ENCODE measurements at regions not wholly inside any gene's neighbourhood (a gene's known extent, or its start where the extent isn't known, plus 50 kb on each side); places are given as distances from the start of the nearest gene placed in this dataset.

- TF ChIP-seq CTCF (conservative IDR thresholded peaks at IDR 0.05; ENCODE audit: low read depth, low read length), result no peak
- no peak for TF ChIP-seq RCOR1 (IDR thresholded peaks at IDR 0.05; ENCODE audit: insufficient replicate concordance, low read length)
- TF ChIP-seq POLR2A (IDR thresholded peaks at IDR 0.05; ENCODE audit: low read depth, low read length), result no peak
- no peak for TF ChIP-seq MAZ (IDR thresholded peaks at IDR 0.05; ENCODE audit: borderline replicate concordance, low read depth, low read length)
- TF ChIP-seq RAD21 (IDR thresholded peaks at IDR 0.05; ENCODE audit: low read length), result no peak
- no peak for TF ChIP-seq MAFK (IDR thresholded peaks at IDR 0.05; ENCODE audit: low read depth, low read length)
- no peak for TF ChIP-seq NFE2L2 (IDR thresholded peaks at IDR 0.05; ENCODE audit: low read depth, low read length)
- no peak for TF ChIP-seq ELK1 (IDR thresholded peaks at IDR 0.05; ENCODE audit: borderline replicate concordance, low read depth, low read length)
- no peak for TF ChIP-seq CEBPB (IDR thresholded peaks at IDR 0.05; ENCODE audit: low read depth, low read length)
- TF ChIP-seq MXI1 (IDR thresholded peaks at IDR 0.05; ENCODE audit: borderline replicate concordance, low read depth, low read length), result no peak
- TF ChIP-seq USF2 (IDR thresholded peaks at IDR 0.05; ENCODE audit: low read depth, low read length), result no peak
- no peak for TF ChIP-seq RFX5 (IDR thresholded peaks at IDR 0.05; ENCODE audit: low read depth, low read length)
- no peak for TF ChIP-seq SMC3 (IDR thresholded peaks at IDR 0.05; ENCODE audit: low read depth, low read length)
- TF ChIP-seq BHLHE40 (IDR thresholded peaks at IDR 0.05; ENCODE audit: low read depth, low read length), result no peak
These were observed 90.9 kb upstream of the RUNX3 start for GRCh38 chr1:25020851-25021590.

Data from IMR-90 (cell line).